Astrocyte (in vitro differentiated cells and primary cell): ENCODE measurements at regions not wholly inside any gene's neighbourhood (a gene's known extent, or its start where the extent isn't known, plus 50 kb on each side); places are given as distances from the start of the nearest gene placed in this dataset.

Experiments used
- CTCF ChIP-seq: IDR thresholded peaks from 2 replicates; pipeline ENCODE4 v1.5.1; 2011; ENCODE audit warnings: low read depth, mild to moderate bottlenecking, inconsistent platforms, low read length, moderate library complexity; ENCODE audit not compliant: insufficient read depth
- EZH2 ChIP-seq: IDR thresholded peaks from 2 replicates; pipeline ENCODE4 v1.6.1; 2012; ENCODE audit warnings: mild to moderate bottlenecking, low read length, inconsistent platforms; ENCODE audit not compliant: insufficient read depth

GRCh38 chr22:48081281-48081680, 1318.8 kb downstream of the TBC1D22A start:
- TF ChIP-seq EZH2 (no peak), CTCF (no peak)
